HG03439 (cell line): ENCODE measurements at regions not wholly inside any gene's neighbourhood (a gene's known extent, or its start where the extent isn't known, plus 50 kb on each side); places are given as distances from the start of the nearest gene placed in this dataset.
"Not testable (repeated sequence)": the region's sequence is repeated elsewhere in the genome, so short reads cannot be mapped to it uniquely, and the experiment has no call there.

Source experiments
- ATAC-seq: cut with Tn5 transposase; IDR thresholded peaks from one replicate; pipeline ENCODE4 v1.9.1; 2021; ENCODE audit warnings: mild to moderate bottlenecking, moderate library complexity; ENCODE audit not compliant: unreplicated experiment

DNA sequence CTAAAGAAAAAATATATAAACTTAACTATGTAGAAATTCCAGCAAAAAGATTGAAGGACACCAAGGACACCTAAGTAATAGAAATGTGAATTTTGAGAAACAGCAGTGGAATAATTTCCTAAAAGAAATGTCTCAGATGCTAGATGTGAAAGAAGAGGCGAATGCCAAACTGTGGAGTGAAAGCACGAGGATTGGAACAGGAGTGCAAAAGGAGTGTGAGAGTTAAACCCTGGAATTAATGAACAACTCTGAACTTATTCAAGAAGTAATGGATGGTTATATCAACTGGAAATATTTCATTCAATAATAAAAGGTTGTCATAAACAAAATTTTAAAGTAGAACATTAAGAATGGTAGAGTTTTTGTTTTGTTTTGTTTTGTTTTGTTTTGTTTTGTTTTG lies 78.5 kb upstream of the SGIP1 start:
- ATAC-seq: no peak

DNA sequence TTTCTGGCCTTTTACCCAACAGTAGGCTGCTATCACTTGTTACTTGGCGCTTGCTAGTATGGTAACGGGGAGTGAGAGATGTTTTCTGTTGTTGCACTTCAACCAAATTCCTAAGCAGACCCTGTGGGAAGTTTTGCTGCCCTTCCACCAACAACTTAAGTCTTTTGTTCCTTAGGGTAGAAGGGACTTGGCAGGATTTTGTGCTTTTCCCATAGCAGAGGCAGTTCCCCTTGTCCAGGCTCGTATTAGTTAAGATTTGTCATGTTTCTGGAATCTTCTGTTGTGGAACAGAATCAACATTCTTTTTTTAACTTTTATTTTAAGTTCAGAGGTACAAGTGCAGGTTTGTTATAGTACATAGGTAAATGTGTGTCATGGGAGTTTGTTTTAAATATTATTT lies 73.2 kb upstream of the SGIP1 start:
- ATAC-seq: no peak

DNA sequence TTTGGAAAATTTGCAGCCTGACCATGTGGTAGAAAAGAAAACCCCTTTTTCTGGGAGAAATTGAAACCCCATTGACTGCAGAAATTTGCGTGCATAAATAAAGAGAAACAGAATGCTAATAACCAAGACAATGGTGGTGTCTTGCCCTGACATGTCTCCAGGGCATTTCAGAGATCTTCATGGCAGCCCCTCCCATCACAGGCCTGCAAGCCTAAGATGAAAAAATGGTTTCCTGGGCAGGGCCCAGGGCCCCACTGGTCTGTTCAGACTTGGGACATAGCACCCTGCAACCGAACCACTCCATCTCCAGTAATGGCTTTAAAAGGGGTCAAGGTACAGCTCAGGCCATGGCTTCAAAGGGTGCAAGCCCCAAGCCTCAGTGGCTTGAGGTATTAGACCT lies 71.6 kb upstream of the SGIP1 start:
- no peak for ATAC-seq

DNA sequence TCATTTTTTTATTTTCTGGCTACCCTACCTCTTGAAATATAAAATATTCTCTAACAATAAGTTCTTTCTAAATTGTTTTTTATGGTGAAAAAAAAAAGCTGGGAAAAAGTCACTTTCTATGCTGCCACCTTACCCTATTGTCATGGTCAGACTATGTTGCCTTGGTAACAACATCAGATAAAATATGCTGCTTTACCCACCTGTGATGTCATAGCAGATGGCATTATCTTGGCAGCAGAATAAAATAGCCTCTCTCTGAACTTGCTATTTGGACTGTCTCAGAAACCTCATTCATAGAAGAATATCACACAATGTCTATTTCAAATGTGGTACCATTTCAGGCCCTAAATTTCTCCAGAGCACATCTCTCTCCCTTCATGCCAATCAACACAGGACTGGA lies 69.6 kb upstream of the SGIP1 start:
- no peak for ATAC-seq

- no peak for ATAC-seq
These were observed 69.2 kb upstream of the SGIP1 start for GRCh38 chr1:66464802-66465201.

DNA sequence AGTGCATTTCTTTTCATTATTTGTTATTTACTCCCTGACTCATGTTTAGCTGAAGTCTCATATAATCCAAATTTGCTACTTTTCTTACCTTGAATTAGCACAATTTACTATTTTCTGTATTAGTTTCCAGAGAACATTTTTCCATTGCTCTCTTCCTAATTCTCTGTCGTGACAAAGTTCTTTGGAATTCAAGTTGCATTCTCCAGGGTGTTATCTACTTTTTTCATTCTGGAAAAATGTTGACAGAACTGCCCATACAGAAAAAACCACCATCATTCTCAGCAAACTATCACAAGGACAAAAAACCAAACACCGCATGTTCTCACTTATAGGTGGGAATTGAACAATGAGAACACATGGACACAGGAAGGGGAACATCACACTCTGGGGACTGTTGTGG lies 67.3 kb upstream of the SGIP1 start:
- not testable (repeated sequence) for ATAC-seq

- no peak for ATAC-seq
These were observed 65.2 kb upstream of the SGIP1 start for GRCh38 chr1:66468722-66469121.

GRCh38 chr1:66475940-66476339 lies 58.0 kb upstream of the SGIP1 start:
- no peak for ATAC-seq

DNA sequence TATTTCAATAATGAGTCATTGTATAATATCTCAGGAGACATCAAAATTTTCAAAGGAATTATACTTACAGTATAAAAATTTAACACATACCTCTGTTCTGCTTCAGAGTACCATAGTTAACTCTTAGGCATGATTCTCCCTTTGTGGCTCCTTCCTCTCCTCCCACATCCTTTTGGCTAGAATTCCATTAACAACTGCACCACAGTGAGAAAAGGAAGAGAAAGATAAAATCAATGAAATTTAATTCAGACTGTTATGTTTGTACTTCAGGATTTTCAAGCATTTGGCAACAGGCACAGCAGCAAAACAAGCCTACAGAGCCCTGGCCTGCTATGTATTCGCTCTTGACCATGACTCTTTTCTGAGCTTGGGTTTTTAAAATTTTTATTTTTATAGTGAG lies 57.2 kb upstream of the SGIP1 start:
- no peak for ATAC-seq

- no peak for ATAC-seq
These were observed 55.8 kb upstream of the SGIP1 start for GRCh38 chr1:66478116-66478515.

GRCh38 chr1:66480162-66480561 lies 53.8 kb upstream of the SGIP1 start:
- no peak for ATAC-seq

DNA sequence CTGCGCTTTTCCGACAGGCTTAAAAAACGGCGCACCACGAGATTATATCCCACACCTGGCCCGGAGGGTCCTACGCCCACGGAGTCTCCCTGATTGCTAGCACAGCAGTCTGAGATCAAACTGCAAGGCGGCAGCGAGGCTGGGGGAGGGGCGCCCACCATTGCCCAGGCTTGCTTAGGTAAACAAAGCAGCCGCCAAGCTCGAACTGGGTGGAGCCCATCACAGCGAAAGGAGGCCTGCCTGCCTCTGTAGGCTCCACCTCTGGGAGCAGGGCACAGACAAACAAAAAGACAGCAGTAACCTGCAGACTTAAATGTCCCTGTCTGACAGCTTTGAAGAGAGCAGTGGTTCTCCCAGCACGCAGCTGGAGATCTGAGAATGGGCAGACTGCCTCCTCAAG lies 52.7 kb upstream of the SGIP1 start:
- ATAC-seq: not testable (repeated sequence)
